Mucosa of gallbladder (tissue), 1 donor: ENCODE measurements at regions not wholly inside any gene's neighbourhood (a gene's known extent, or its start where the extent isn't known, plus 50 kb on each side); places are given as distances from the start of the nearest gene placed in this dataset.

Experiments used
- DNase-seq: peaks from one replicate; pipeline ENCODE4 v3.0.0-alpha.2; 2020; ENCODE audit warnings: low spot score
- donor health status: DM: no; HTN: no; CAD: no.

GRCh38 chr13:40168425-40169166 is 497.8 kb downstream of the FOXO1 start:
- DNase-seq, result no peak

DNA sequence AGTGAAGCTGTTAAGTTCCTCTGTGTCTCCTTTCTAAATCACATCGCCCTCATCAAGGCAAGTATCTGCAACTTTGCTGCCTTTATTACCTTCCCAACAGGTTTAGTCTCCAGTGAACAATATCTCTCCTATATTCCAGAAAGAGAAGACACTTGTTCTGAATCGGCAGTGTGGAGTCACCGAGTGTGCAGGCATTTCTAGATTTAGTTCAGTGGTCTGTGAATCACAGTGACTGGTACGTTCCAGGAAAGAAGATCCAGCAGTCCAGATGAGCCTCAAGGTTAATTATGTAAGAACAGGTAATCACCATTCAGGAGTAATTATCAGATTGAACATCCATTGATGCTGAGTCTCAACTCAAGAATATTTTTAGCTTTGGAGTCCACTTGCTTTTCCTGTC is 497.0 kb downstream of the FOXO1 start:
- DNase-seq, result no peak

GRCh38 chr13:40170091-40170490 is 496.4 kb downstream of the FOXO1 start:
- no peak for DNase-seq

DNA sequence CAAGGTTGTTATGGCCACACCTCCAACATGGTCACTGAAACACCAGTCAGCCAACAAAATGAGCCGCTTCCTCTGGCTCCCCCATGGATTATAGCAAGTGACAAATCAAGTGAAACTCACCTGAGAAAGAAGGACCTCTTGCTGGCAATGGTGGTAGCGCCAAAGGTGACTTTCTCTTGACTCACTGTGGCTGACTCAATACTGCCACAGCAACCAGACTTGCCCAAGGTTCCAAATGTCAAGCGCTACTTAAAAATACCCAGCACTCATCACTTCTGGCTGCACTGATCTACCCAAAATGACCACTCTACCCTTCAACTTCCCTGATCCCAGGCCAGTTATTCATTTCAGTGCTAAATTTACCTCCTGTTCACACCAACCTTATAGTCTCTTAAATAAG is 495.5 kb downstream of the FOXO1 start:
- no peak for DNase-seq

DNA sequence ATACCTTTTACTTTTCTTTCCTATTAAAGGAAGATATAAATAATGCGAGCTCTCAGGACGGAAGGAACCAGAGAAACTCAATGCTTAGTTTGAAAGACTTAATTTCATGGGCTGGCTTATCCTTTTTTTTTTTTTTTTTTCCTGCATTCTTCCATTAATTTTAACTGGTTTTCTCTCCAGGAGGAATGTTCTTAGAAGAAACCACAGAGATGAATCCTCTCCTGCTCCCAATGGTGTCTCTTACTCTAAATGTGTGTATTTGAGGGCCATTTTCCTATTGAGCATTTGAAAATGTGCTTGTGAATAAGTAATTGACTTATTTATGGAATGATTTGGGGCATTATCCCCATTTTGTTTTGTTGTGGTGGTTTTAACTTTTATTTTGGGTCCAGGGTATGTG is 494.9 kb downstream of the FOXO1 start:
- no peak for DNase-seq

- DNase-seq, result no peak
These were observed 494.3 kb downstream of the FOXO1 start for GRCh38 chr13:40172149-40172591.

- no peak for DNase-seq
These were observed 493.6 kb downstream of the FOXO1 start for GRCh38 chr13:40172878-40173277.

DNA sequence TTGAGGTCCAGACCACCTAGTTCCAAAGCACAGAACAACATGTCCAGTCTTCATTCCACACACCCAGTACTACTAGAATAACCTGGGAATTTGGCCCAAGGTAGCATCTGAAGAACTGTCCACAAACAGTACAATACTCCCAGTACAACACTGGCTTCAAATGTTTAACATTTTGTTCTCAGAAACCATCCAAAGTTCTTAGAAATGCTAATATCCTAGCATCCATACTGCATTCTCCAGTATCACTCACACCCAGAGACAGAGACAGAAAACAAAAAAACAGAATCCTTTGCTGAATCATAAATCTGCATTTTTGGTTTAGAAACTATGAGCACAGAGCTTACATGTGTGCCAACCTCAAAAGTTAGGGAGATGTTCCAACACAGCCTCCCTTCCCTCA is 490.8 kb downstream of the FOXO1 start:
- DNase-seq, result no peak

DNA sequence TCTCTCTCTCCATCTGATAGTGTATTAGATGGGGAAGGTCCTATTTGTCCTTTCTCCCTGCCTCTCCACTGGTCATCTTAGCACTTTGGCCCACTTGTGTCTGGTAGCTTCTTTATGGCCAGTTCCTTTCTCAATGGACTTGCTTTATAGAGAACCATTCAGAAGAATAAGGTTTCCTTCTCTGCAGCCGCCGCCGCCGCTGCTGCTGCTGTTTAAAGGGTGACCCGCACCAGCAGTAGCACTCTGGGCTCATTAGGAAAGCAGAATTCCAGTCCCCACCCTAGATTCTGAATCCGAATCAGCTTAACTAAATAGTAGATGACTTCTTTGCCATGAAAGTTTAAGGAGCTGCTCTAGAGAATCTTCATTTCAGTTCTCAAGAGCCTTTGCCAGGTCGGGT is 490.2 kb downstream of the FOXO1 start:
- no peak for DNase-seq

DNA sequence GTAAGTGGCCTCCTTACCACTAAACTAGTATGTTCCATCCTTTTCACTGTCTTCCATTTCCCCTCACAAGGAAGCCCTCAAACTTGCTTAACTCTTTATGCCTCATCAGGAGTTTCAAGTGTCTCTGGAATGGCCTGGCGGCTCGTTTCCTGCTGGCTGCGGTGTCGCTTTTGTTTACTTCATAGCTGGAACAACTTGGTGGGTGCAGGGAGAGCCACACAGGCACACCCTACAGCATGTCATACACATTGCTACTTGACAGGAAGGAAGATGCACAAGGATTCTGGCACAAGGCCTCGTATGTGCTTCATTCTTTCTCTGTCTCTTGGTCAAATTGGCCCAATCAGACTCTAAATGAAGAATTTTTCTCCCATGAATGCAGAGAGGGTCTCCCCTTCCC is 488.3 kb downstream of the FOXO1 start:
- DNase-seq, result no peak

DNA sequence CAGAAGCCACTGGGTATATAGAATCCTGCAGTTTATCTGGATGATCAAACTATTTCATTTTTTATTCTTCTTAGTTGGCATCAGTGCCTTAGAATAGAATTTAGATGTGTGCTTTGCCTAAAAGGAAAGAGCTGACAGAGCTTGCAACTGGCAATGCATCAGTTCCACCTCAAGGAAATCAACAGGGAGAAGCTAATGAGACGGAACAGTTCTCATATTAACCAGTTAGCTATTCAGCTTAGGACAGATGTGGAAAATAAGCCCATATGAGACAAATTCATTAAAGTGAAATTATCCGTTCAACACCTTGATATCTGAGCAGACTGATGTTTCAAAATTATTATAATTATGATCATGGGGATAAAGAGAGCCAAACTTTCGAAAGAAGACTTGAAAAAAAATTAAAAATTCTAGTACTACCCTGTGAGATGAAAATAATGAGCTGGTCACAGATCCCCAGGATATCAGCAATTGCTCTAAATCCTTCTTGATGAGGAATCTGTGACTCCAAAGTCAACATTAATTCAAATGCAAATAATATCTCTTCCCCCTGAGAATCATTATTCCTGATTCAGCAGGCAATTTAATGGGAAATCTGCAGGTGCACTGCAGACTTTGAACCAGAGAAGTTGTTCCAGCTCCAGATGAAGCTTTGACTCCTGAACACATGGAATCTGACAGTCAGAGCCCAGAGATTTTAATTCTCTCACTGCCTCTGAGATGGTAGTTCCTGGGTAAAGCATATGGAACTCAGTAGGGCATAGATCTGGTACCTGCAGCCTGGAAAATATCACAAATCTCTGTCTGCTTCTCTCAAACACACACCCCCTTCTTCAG is 486.8 kb downstream of the FOXO1 start:
- no peak for DNase-seq

DNA sequence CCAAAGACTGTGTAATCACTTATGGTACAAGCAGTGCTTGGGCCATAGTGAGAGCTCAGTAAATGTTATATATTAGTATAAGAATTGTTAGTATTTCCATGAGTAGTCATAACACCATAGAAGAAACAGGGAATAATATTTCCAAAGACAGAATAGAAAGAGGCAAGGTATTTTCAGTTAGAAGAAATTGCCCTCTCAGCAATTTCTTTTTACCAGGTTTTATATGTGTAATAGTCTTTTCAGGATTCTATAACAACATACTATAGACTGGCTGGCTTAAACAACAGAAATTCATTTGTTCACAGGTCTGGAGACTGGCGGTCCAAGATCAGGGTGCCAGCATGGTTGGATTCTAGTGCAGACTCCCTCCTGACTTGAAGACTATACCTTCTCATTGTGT is 485.7 kb downstream of the FOXO1 start:
- no peak for DNase-seq

- peak; percentile 41 for DNase-seq
These were observed 485.1 kb downstream of the FOXO1 start for GRCh38 chr13:40181203-40181845.

DNA sequence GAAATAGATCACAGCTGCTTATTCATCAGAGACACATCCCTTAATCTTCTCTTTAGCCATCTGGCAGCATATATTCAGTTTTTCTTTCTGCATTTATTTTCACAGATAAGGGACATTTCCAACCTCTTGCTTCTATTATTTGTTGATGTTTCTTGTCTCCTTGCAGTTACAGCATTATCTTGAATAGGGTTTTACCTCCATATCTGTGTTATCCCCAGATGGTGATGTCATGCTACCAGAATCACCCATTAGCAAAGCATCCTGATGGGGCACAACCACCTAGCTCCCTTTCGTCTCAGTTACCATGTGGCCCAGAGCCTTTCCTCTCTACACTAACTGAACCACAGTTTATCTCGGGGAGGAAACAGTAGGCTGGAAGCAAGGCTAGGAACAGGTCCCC is 483.9 kb downstream of the FOXO1 start:
- no peak for DNase-seq

GRCh38 chr13:40185414-40185813 is 481.0 kb downstream of the FOXO1 start:
- no peak for DNase-seq

- DNase-seq, result no peak
These were observed 480.4 kb downstream of the FOXO1 start for GRCh38 chr13:40186041-40186440.

- DNase-seq, result no peak
These were observed 479.7 kb downstream of the FOXO1 start for GRCh38 chr13:40186626-40187323.

- no peak for DNase-seq
These were observed 479.1 kb downstream of the FOXO1 start for GRCh38 chr13:40187324-40187795.

GRCh38 chr13:40187841-40188591 is 478.4 kb downstream of the FOXO1 start:
- no peak for DNase-seq

- no peak for DNase-seq
These were observed 477.0 kb downstream of the FOXO1 start for GRCh38 chr13:40189426-40189825.
